Astrocyte of the cerebellum (primary cell): ENCODE measurements at regions not wholly inside any gene's neighbourhood (a gene's known extent, or its start where the extent isn't known, plus 50 kb on each side); places are given as distances from the start of the nearest gene placed in this dataset.

Experiments used
- DNase-seq: peaks from one replicate; pipeline ENCODE4 v3.0.0-alpha.2; 2011; ENCODE audit warnings: low read depth
- H3K4me3 ChIP-seq: 2 replicates; pipeline ENCODE4 v1.5.1; 2011; ENCODE audit warnings: mild to moderate bottlenecking, low read depth, low read length, moderate library complexity
- in situ Hi-C: cut with HindIII; loops from 2 replicates; pipeline ENCODE4 v1.10.0; 2017; ENCODE audit warnings: low sequenced_read_pairs
- TF ChIP-seq, protein P1 (sequence below): IDR thresholded peaks from 2 replicates; pipeline ENCODE4 v1.5.1; 2012; ENCODE audit warnings: low read length, low read depth, moderate library complexity, mild to moderate bottlenecking; ENCODE audit errors: missing control alignments

DNA sequence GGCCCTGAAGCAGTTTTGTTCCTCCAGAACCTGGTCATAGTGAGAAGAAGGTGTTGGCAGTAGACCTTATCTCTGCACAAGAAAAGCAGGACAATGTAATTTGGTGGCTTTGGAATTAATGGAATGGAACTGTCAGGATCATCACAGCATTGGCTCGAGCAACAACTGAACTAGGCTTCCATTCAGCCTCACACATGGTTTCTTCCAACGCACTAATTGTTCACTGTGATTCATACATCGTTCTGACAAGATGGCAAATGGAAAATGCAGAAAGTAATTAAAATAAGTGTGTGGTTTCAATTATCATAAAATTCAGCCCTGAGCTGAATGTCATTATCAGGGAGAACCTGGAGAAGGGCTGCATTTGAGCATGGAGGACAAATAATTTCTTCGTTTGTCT lies 80.6 kb downstream of the MFSD1 start:
- in situ Hi-C loops: no loop called here
- DNase-seq: no peak
- TF ChIP-seq, protein P1, sequence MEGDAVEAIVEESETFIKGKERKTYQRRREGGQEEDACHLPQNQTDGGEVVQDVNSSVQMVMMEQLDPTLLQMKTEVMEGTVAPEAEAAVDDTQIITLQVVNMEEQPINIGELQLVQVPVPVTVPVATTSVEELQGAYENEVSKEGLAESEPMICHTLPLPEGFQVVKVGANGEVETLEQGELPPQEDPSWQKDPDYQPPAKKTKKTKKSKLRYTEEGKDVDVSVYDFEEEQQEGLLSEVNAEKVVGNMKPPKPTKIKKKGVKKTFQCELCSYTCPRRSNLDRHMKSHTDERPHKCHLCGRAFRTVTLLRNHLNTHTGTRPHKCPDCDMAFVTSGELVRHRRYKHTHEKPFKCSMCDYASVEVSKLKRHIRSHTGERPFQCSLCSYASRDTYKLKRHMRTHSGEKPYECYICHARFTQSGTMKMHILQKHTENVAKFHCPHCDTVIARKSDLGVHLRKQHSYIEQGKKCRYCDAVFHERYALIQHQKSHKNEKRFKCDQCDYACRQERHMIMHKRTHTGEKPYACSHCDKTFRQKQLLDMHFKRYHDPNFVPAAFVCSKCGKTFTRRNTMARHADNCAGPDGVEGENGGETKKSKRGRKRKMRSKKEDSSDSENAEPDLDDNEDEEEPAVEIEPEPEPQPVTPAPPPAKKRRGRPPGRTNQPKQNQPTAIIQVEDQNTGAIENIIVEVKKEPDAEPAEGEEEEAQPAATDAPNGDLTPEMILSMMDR: no peak
- no peak overlapping the region for H3K4me3 ChIP-seq

DNA sequence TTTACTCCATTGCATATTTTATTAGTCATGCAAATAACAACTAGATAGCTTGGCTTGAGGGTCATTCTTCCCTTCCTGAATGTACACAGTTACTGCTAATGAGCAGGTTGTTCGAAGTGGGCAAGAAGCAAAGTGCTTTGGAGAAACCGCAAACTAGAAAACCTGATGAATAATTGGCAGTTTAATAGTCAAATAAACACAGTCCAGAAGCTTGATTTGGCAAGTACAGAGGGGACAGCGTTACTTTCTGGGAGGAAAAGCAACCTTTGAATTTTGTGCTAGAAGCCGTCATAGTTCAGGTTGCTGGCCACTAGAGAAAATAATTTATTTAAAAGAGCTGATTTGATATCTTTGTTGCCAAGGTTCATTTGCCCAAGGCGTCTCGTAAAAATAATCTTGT lies 94.9 kb downstream of the MFSD1 start:
- DNase-seq: no peak
- no peak overlapping the region for H3K4me3 ChIP-seq
- TF ChIP-seq, protein P1: no peak
- in situ Hi-C loops: no loop called here

DNA sequence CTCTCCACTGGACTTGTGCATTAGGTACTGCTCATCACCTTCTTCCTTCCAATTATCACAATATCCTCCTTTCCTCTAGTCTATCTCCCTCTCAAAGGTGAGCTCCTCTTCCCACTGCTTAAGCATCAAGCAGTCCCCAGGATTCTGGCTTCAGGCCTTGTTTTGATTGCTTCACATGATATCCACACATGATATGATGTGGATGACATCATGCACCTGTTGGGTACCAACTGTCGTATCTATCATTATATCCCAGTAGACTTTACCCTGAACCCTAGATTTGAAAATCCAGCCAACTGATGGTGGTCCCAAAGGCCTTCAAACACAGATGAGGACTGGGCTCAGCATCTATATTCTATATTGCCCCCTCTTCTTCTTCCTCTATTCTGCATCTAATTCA lies 104.9 kb downstream of the MFSD1 start:
- TF ChIP-seq, protein P1: no peak
- in situ Hi-C loops: no loop called here
- DNase-seq: no peak
- no peak overlapping the region for H3K4me3 ChIP-seq

DNA sequence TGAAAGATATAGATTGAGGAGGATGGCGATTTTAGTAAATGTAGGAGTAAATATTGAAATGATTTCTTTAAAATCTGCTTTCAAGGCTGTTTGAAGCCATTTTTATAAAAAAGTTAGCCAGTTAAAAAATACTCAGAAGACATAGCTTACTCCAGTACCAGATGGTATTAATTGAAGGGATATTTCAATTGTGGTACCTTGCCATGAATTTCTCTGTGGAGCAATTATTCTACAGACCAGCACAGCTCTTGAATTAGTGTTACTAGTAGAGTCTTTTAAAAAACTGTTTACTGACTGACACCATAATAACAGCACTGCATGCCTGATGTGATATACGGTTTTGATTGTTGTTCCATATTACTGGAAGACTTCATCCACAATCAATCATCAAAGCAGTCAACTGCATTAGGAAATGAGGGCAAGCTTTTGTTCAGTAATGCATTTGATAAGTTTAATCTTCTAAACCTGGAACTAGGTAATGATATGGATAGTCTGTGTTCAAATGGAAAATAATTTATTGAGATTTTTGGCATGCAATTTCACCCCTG lies 106.4 kb downstream of the MFSD1 start:
- no peak overlapping the region for H3K4me3 ChIP-seq
- DNase-seq: no peak
- TF ChIP-seq, protein P1: no peak
- in situ Hi-C loops: no loop called here

DNA sequence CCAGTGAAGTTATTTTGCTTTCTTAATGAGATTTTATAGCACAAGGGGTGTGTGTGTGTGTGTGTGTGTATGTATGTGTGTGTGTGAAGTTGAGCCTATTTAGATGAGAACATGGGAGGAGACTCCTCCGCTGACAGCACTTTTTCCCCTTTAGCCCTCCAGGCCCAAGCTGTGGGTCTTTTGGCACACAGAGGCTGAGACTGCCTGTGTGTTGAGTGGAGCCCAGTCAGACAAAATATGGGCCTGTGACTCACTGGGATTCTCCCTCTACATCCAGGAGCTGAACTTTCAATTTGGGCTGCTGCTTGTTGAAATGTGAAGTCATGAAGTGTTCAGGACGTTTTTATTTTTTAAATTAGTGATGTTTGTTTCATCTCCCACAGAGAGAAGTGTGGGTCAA lies 108.0 kb downstream of the MFSD1 start:
- in situ Hi-C loops: no loop called here
- TF ChIP-seq, protein P1: no peak
- no peak for DNase-seq
- no peak overlapping the region for H3K4me3 ChIP-seq

DNA sequence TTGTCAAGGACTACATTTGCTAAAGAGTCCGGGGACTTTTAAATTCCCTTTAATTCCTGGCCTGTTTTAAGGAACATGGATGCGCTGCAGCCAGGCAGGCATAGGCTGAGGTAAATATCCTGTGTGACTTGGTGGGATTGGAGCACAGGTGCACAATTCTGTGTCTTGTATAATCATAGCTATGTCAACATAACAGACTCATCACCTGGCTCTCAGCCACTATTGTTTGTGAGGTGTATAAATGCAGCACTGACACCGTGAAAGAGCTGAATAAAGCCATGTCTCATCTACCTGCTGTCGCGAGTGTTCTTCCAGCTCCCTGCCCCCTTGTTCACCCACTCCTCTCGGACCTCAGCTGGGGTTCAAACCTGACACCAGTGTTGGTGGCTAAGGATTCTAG lies 109.7 kb downstream of the MFSD1 start:
- H3K4me3 ChIP-seq: no peak overlapping the region
- TF ChIP-seq, protein P1: no peak
- in situ Hi-C loops: no loop called here
- no peak for DNase-seq

DNA sequence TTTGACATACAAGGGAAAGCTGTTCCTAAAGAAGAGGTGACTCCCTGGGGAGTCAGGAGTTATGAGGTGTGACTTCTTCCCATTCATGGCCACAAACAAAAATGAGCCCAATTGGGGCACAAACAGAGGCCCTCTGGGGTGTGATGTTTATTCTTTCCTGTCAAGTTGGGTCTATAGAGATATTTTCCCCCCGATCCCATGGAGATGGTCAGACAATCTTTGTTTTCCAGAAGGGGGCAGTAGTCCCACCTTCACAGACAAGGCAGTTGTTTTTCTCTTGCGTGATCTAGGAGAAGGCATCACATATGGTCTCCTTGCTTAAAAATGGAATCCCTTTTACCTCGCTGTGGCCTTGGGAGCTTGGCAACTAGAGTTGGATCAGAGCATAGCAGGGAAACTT lies 110.3 kb downstream of the MFSD1 start:
- TF ChIP-seq, protein P1: no peak
- H3K4me3 ChIP-seq: no peak overlapping the region
- DNase-seq: no peak
- in situ Hi-C loops: no loop called here
